ENCODE measurements at regions not wholly inside any gene's neighbourhood (a gene's known extent, or its start where the extent isn't known, plus 50 kb on each side); places are given as distances from the start of the nearest gene placed in this dataset.
"Not testable (repeated sequence)": the region's sequence is repeated elsewhere in the genome, so short reads cannot be mapped to it uniquely, and the experiment has no call there.

DNA sequence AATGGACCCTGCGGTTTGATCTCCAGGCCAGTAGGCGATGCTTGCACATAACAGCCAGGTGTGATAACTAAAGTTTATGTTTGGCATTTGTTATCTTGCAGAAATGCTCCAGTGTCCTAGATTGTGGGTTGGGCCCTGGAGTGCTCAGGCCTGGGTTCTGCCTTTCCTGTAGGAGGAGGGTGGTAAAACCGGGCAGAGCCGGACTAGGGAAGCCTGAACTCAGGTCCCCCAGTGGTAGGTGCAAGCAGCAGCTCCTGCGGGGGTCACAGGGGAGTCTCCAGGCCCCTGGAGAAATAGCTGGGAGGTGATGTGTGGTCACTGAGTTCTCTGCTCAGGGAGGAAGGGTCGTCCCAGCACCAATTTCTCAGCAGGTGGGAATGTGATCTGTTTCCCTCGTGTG, 538.3 kb upstream of the ANO3 start:
- no peak overlapping the region for H3K27ac Mint-ChIP-seq
- peaks cover 10 to 14% of the 10 kb centered on the region in 2 donors for H3K9me3 Mint-ChIP-seq

DNA sequence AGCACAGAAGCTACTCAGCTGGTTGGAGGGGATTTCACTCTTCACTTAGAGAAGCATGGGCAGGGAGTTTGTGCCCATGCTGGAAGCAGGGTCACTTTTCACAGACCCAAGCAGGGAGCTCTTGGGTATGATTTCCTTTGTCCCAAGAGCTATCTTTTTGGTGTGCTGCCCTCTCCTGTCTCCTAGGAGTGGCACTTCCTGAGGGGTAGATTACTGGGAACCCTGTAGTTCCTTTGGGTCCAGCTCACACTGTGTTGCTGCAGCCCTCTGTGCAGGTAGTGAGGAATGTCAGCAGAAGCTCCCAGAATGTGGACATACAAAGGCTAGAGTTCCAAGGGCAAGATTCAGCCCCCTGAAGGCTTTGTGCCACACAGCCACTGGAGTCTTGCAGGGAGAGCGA, 537.1 kb upstream of the ANO3 start:
- intact Hi-C loops (cut with micrococcal nuclease): no loop called here
- no peaks in the 10 kb centered on the region for H3K36me3 ChIP-seq (ENCODE audit: control insufficient read depth, insufficient read depth, low read length)
- no peaks in the 10 kb centered on the region for H3K4me1 Mint-ChIP-seq
- no peaks in the 10 kb centered on the region for H3K27me3 Mint-ChIP-seq (ENCODE audit: low read depth in 2 of 2)
- H3K4me1 ChIP-seq (ENCODE audit: control insufficient read depth, insufficient read depth, low read length): no peaks in the 10 kb centered on the region
- H3K27ac ChIP-seq (ENCODE audit: low read length): no peak overlapping the region
- H3K4me3 Mint-ChIP-seq: no peak overlapping the region
- TF ChIP-seq, protein P1, sequence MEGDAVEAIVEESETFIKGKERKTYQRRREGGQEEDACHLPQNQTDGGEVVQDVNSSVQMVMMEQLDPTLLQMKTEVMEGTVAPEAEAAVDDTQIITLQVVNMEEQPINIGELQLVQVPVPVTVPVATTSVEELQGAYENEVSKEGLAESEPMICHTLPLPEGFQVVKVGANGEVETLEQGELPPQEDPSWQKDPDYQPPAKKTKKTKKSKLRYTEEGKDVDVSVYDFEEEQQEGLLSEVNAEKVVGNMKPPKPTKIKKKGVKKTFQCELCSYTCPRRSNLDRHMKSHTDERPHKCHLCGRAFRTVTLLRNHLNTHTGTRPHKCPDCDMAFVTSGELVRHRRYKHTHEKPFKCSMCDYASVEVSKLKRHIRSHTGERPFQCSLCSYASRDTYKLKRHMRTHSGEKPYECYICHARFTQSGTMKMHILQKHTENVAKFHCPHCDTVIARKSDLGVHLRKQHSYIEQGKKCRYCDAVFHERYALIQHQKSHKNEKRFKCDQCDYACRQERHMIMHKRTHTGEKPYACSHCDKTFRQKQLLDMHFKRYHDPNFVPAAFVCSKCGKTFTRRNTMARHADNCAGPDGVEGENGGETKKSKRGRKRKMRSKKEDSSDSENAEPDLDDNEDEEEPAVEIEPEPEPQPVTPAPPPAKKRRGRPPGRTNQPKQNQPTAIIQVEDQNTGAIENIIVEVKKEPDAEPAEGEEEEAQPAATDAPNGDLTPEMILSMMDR (IDR thresholded peaks at IDR 0.05): no peak
- WGBS (ENCODE audit: insufficient coverage): 67% methylated on average over 1 of the region's 1 CpG
- no peak overlapping the region for H3K4me3 ChIP-seq (ENCODE audit: low read length)
- no peaks in the 10 kb centered on the region for H3K36me3 Mint-ChIP-seq
- no peak for DNase-seq
- no peak overlapping the region for H3K27ac Mint-ChIP-seq
- H3K27me3 ChIP-seq (ENCODE audit: control insufficient read depth, insufficient read depth, low read length): no peaks in the 10 kb centered on the region
- no peaks in the 10 kb centered on the region for H3K9me3 ChIP-seq (ENCODE audit: control insufficient read depth, insufficient read depth, low read length)
- no peak for ATAC-seq
- peaks cover 9 to 11% of the 10 kb centered on the region in 2 donors for H3K9me3 Mint-ChIP-seq

More for the DNA sequence above, 538.3 kb upstream of the ANO3 start:
- TF ChIP-seq, protein P1 (IDR thresholded peaks at IDR 0.05): no peak
- H3K9me3 ChIP-seq (ENCODE audit: control insufficient read depth, insufficient read depth, low read length): no peaks in the 10 kb centered on the region
- Mint-ChIP-seq H3K4me1 (no peaks in the 10 kb centered on the region), H3K4me3 (no peak overlapping the region), H3K36me3 (no peaks in the 10 kb centered on the region), H3K27me3 (ENCODE audit: low read depth in 2 of 2) (no peaks in the 10 kb centered on the region)
- DNase-seq (no peak), ATAC-seq (no peak)
- H3K27me3 ChIP-seq (ENCODE audit: control insufficient read depth, insufficient read depth, low read length): no peaks in the 10 kb centered on the region
- no peaks in the 10 kb centered on the region for H3K4me1 ChIP-seq (ENCODE audit: control insufficient read depth, insufficient read depth, low read length)
- no peaks in the 10 kb centered on the region for H3K36me3 ChIP-seq (ENCODE audit: control insufficient read depth, insufficient read depth, low read length)
- H3K27ac ChIP-seq (ENCODE audit: low read length): no peak overlapping the region
- 79% methylated on average over 7 of the region's 7 CpGs for WGBS (ENCODE audit: insufficient coverage)
- intact Hi-C loops (cut with micrococcal nuclease): no loop called here
- no peak overlapping the region for H3K4me3 ChIP-seq (ENCODE audit: low read length)

DNA sequence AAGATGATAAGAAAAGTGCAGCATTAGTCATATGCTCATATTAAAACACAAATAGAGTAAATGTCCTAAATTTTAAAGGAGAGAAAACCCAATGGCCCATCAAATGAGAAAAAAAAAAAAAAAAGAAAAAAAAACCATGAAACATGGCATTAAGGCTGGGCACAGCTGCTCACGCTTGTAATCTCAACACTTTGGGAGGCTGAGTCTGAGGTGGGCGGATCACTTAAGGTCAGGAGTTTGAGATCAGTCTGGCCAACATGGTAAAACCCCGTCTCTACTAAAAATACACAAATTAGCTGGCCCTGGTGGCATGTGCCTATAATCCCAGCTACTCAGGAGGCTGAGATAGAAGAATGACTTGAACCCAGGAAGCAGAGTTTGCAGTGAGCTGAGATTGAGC, 515.5 kb upstream of the ANO3 start:
- ATAC-seq (no peak), DNase-seq (no peak)
- Mint-ChIP-seq H3K27me3 (ENCODE audit: low read depth in 2 of 2) (no peaks in the 10 kb centered on the region), H3K4me1 (no peaks in the 10 kb centered on the region), H3K4me3 (no peak overlapping the region), H3K27ac (no peak overlapping the region), H3K9me3 (peaks cover 9 to 15% of the 10 kb centered on the region in 2 donors), H3K36me3 (no peaks in the 10 kb centered on the region)
- intact Hi-C loops (cut with micrococcal nuclease): no loop called here
- 88% methylated on average over 3 of the region's 3 CpGs for WGBS (ENCODE audit: insufficient coverage)
- H3K27ac ChIP-seq (ENCODE audit: low read length): no peak overlapping the region
- no peaks in the 10 kb centered on the region for H3K4me1 ChIP-seq (ENCODE audit: control insufficient read depth, insufficient read depth, low read length)
- no peaks in the 10 kb centered on the region for H3K9me3 ChIP-seq (ENCODE audit: control insufficient read depth, insufficient read depth, low read length)
- TF ChIP-seq, protein P1 (IDR thresholded peaks at IDR 0.05): no peak
- H3K27me3 ChIP-seq (ENCODE audit: control insufficient read depth, insufficient read depth, low read length): no peaks in the 10 kb centered on the region
- no peaks in the 10 kb centered on the region for H3K36me3 ChIP-seq (ENCODE audit: control insufficient read depth, insufficient read depth, low read length)
- no peak overlapping the region for H3K4me3 ChIP-seq (ENCODE audit: low read length)

- Histone ChIP-seq H3K36me3 (ENCODE audit: control insufficient read depth, insufficient read depth, low read length) (no peaks in the 10 kb centered on the region), H3K27me3 (ENCODE audit: control insufficient read depth, insufficient read depth, low read length) (no peaks in the 10 kb centered on the region), H3K4me1 (ENCODE audit: control insufficient read depth, insufficient read depth, low read length) (no peaks in the 10 kb centered on the region), H3K27ac (ENCODE audit: low read length) (no peak overlapping the region), H3K9me3 (ENCODE audit: control insufficient read depth, insufficient read depth, low read length) (no peaks in the 10 kb centered on the region), H3K4me3 (ENCODE audit: low read length) (no peak overlapping the region)
- Mint-ChIP-seq H3K4me1 (no peaks in the 10 kb centered on the region), H3K9me3 (peaks cover 14 to 15% of the 10 kb centered on the region in 2 donors), H3K4me3 (no peak overlapping the region), H3K27me3 (ENCODE audit: low read depth in 2 of 2) (no peaks in the 10 kb centered on the region), H3K36me3 (peaks cover 6% of the 10 kb centered on the region), H3K27ac (no peak overlapping the region)
- intact Hi-C loops (cut with micrococcal nuclease): no loop called here
- ATAC-seq: no peak
- no peak for DNase-seq
- TF ChIP-seq, protein P1 (IDR thresholded peaks at IDR 0.05): no peak
Observed at GRCh38 chr11:25824688-25825087, 507.2 kb upstream of the ANO3 start.

DNA sequence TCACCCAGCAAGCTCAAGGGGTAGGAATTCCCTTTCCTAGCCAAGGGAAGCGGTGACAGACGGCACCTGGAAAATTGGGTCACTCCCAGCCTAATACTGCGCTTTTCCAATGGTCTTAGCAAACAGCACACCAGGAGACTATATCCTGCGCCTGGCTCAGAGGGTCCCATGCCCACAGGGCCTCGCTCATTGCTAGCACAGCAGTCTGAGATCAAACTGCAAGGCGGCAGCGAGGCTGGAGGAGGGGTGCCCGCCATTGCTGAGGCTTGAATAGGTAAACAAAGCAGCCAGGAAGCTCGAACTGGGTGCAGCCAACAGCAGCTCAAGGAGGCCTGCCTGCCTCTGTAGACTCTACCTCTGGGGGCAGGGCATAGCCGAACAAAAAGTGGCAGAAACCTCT, 500.4 kb upstream of the ANO3 start:
- H3K27ac Mint-ChIP-seq; H3K36me3 Mint-ChIP-seq; H3K4me1 Mint-ChIP-seq; intact Hi-C loops (cut with micrococcal nuclease); H3K27ac ChIP-seq (ENCODE audit: low read length); DNase-seq; H3K27me3 Mint-ChIP-seq (ENCODE audit: low read depth in 2 of 2); H3K9me3 ChIP-seq (ENCODE audit: control insufficient read depth, insufficient read depth, low read length); H3K27me3 ChIP-seq (ENCODE audit: control insufficient read depth, insufficient read depth, low read length); H3K4me1 ChIP-seq (ENCODE audit: control insufficient read depth, insufficient read depth, low read length); H3K4me3 Mint-ChIP-seq; ATAC-seq; H3K36me3 ChIP-seq (ENCODE audit: control insufficient read depth, insufficient read depth, low read length); H3K4me3 ChIP-seq (ENCODE audit: low read length): not testable (repeated sequence)
- 86% methylated on average over 10 of the region's 10 CpGs for WGBS (ENCODE audit: insufficient coverage)
- H3K9me3 Mint-ChIP-seq: peaks cover 10 to 16% of the 10 kb centered on the region in 2 donors

Measured in natural killer cell (primary cell).